ENCODE measurements at regions not wholly inside any gene's neighbourhood (a gene's known extent, or its start where the extent isn't known, plus 50 kb on each side); places are given as distances from the start of the nearest gene placed in this dataset.

DNA sequence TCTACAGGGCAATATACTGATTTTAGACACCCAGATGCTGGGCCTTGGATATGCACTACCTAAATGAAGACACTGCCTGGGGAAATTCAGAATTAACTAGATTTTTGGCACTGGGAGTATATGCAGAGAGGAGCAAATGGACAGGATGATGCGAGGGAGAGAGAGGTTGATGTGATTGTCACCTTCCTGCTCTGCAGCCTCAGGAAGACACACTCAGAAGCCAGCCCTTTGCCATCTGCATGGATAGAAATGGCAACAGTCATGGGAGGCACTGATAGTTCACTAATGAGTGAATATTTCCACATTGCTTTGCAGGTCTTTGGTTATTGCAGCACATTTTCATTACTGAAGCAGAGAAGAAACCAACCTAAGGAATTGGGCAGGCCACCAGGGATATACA, 397.2 kb upstream of the NFE2L3 start:
- TF ChIP-seq, protein P1, sequence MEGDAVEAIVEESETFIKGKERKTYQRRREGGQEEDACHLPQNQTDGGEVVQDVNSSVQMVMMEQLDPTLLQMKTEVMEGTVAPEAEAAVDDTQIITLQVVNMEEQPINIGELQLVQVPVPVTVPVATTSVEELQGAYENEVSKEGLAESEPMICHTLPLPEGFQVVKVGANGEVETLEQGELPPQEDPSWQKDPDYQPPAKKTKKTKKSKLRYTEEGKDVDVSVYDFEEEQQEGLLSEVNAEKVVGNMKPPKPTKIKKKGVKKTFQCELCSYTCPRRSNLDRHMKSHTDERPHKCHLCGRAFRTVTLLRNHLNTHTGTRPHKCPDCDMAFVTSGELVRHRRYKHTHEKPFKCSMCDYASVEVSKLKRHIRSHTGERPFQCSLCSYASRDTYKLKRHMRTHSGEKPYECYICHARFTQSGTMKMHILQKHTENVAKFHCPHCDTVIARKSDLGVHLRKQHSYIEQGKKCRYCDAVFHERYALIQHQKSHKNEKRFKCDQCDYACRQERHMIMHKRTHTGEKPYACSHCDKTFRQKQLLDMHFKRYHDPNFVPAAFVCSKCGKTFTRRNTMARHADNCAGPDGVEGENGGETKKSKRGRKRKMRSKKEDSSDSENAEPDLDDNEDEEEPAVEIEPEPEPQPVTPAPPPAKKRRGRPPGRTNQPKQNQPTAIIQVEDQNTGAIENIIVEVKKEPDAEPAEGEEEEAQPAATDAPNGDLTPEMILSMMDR (IDR thresholded peaks at IDR 0.05), result no peak
- no peak for TF ChIP-seq POLR2A (IDR thresholded peaks at IDR 0.05)

Data from testis (tissue), 2 donors.